GM12864 (cell line): ENCODE measurements at regions not wholly inside any gene's neighbourhood (a gene's known extent, or its start where the extent isn't known, plus 50 kb on each side); places are given as distances from the start of the nearest gene placed in this dataset.

Experiments
- DNase-seq: peaks from one replicate; pipeline ENCODE4 v3.0.0-alpha.2; 2011; ENCODE audit warnings: low read depth
- H3K4me3 ChIP-seq: 2 replicates; pipeline ENCODE4 v1.5.1; 2011; ENCODE audit warnings: mild to moderate bottlenecking, low read depth, low read length, control low read depth
- TF ChIP-seq, protein P1 (sequence below): IDR thresholded peaks from 2 replicates; pipeline ENCODE4 v1.5.1; 2011; ENCODE audit warnings: low read depth, mild to moderate bottlenecking, moderate library complexity, low read length, control low read depth, inconsistent platforms; ENCODE audit errors: missing control alignments

DNA sequence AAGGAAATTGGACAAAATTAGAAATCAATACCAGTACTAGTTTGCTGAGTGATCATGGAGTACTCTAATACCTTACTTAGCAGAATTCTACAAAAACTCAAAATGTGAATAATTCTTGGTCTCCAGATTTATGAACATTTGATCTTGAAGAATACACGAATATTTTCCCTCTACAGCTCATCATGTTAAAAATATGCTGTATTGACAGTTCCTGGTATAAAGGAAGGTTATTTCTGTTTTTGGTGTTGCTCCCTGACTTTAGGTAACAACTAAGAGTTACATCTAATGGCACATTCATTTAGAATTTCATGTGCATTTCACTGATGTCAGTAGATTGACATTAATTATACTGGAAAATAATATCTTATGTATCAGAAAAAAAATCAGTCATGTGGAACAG is 479.2 kb upstream of the PKDCC start:
- H3K4me3 ChIP-seq, result no peak overlapping the region
- TF ChIP-seq, protein P1, sequence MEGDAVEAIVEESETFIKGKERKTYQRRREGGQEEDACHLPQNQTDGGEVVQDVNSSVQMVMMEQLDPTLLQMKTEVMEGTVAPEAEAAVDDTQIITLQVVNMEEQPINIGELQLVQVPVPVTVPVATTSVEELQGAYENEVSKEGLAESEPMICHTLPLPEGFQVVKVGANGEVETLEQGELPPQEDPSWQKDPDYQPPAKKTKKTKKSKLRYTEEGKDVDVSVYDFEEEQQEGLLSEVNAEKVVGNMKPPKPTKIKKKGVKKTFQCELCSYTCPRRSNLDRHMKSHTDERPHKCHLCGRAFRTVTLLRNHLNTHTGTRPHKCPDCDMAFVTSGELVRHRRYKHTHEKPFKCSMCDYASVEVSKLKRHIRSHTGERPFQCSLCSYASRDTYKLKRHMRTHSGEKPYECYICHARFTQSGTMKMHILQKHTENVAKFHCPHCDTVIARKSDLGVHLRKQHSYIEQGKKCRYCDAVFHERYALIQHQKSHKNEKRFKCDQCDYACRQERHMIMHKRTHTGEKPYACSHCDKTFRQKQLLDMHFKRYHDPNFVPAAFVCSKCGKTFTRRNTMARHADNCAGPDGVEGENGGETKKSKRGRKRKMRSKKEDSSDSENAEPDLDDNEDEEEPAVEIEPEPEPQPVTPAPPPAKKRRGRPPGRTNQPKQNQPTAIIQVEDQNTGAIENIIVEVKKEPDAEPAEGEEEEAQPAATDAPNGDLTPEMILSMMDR, result no peak
- no peak for DNase-seq

DNA sequence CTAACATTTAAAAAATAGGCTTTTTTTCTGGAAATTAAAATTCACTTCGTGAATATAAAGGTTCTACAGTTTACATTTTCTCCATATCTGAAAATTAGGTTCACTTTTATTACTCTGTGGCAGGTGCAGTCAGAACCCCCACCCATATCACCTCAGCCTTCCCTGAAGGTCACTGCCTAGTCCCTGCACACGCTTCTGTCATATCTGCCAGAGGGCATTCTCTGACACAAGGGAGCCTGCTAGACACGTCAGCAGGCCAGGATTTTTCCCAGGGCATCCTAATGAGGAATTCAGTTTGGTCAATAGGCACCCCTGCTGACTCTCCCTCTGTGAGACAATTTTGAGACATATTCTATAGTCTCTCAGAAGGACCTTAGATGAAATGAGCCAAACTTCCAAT is 475.7 kb upstream of the PKDCC start:
- TF ChIP-seq, protein P1, result no peak
- H3K4me3 ChIP-seq, result no peak overlapping the region
- no peak for DNase-seq

DNA sequence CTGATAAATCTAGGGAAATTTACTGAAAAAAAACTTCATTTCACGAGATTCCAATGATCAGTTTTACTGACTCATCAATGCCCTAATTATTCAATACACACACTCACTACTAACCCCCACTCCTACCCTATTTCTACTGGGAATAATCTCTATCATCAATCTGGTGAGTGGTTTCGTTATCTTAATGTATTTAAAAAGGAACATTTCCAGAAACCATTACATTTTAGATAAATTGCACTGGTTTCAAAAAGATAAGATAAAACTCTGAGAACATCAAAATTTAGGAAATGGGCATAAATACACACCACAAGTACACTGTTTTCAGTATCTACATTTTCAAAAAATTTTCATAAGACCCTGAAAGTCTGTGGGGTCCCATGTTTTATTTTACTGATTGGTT is 471.4 kb upstream of the PKDCC start:
- DNase-seq, result no peak

DNA sequence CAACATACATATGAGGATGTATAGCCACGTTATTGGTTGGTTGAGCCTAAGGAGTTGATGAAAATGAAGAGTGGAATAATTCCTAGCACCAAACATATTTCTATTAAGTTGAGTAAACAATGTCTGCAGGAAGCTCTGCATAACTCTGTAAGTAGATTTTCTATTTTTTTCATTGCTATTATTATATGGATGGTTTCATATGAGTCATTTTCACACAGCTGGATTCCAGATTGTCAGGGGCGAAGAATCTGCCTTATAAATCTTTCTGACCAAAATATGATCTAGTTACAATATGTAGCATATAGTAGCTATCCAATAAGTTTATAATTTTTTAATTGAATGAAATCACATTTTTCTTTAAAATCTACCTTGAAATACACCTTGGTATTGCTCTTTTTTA is 468.0 kb upstream of the PKDCC start:
- H3K4me3 ChIP-seq, result no peak overlapping the region
- TF ChIP-seq, protein P1, result no peak
- DNase-seq, result no peak

More for the DNA sequence above, 471.4 kb upstream of the PKDCC start:
- TF ChIP-seq, protein P1, result no peak
- no peak overlapping the region for H3K4me3 ChIP-seq

DNA sequence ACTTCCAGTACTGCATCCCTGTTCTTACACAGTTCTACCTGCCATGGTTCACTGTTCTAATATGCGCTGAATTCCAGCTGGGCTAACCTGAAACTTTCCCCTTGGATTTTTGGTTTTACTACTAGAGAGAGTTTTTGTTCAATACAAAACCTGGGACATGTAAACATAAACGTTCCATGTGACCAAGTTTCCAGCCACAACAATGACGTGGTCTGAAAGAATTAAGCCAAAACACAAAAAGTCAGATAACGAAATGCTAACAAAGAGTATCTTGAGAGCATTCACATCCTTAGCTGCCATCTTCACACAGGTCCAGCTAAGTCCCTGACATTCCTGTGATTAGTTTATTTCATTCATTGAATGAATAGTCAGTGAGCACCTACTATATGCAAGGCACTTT is 467.0 kb upstream of the PKDCC start:
- no peak for DNase-seq
- TF ChIP-seq, protein P1, result no peak

DNA sequence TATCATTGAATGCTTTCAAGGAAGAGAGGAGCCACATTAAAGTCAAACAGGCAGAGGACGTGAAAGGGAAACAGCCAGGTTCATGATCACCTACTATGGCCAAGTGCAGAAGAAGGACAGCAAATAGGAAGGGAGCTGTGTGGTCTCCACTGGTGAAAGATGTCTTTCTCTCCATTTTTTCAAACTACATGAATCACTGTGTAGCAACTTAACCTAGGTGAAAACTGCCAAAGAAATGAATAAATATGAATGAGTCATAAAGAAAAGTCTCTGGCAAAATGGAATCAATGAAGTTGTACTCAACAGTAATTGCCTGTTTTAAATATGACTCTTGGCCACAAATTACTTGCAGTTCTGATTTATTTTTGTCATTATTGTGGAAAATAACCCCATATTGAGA is 452.6 kb upstream of the PKDCC start:
- no peak overlapping the region for H3K4me3 ChIP-seq
- TF ChIP-seq, protein P1, result no peak
- DNase-seq, result no peak

More for the DNA sequence above, 467.0 kb upstream of the PKDCC start:
- no peak overlapping the region for H3K4me3 ChIP-seq

DNA sequence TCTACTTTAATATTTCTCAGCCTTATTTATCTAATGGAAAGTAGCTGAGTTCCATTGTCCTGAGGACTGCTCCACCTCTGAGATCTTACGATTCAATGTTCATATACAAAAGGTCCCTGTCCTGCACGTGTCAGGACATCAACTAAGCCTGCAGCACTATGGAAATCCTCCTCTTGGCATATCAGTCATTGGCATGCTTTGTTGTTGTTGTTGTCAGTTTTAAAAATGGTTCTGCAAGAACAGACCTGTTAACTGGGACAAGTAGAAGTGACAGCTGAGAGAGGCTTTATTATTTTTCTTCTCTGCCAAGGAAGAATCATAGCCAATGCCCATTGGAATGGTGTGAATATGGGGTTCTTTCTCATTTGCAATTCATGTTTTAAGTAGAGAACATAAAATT is 450.1 kb upstream of the PKDCC start:
- H3K4me3 ChIP-seq, result no peak overlapping the region
- TF ChIP-seq, protein P1, result no peak

More for the DNA sequence above, 450.1 kb upstream of the PKDCC start:
- no peak for DNase-seq
